ENCODE measurements at regions not wholly inside any gene's neighbourhood (a gene's known extent, or its start where the extent isn't known, plus 50 kb on each side); places are given as distances from the start of the nearest gene placed in this dataset.

DNA sequence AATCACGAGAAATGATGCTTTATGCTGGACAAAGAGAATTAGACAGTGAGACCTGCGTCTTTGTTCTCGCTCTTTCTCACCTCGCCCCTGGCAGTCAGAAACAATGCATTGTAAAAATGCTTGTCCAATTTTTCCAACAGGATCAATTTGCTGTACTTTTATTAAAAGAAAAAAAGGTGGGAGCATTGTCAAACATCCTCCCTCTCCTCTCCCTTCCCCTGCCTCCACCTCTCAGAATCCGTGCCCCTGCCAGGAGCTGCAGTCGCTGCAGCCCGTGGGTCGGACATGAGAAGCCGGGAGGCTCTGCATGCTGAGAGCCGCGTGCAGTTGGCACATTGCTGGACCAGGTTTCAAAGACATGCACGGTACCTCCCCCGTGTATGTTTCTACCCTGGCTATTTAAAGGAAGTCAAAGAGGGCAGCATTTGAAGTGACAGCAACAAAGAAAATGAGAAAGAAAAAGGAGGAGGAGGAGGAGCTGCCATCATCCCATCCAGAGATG lies 161.0 kb upstream of the KAZN start:
- TF ChIP-seq, protein P1, sequence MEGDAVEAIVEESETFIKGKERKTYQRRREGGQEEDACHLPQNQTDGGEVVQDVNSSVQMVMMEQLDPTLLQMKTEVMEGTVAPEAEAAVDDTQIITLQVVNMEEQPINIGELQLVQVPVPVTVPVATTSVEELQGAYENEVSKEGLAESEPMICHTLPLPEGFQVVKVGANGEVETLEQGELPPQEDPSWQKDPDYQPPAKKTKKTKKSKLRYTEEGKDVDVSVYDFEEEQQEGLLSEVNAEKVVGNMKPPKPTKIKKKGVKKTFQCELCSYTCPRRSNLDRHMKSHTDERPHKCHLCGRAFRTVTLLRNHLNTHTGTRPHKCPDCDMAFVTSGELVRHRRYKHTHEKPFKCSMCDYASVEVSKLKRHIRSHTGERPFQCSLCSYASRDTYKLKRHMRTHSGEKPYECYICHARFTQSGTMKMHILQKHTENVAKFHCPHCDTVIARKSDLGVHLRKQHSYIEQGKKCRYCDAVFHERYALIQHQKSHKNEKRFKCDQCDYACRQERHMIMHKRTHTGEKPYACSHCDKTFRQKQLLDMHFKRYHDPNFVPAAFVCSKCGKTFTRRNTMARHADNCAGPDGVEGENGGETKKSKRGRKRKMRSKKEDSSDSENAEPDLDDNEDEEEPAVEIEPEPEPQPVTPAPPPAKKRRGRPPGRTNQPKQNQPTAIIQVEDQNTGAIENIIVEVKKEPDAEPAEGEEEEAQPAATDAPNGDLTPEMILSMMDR (conservative IDR thresholded peaks at IDR 0.05; ENCODE audit: low read depth, low read length), result no peak
- no peak for TF ChIP-seq EZH2phosphoT487 (IDR thresholded peaks at IDR 0.05; ENCODE audit: borderline replicate concordance, low read length)
